Activated CD4-positive, alpha-beta T cell treated with anti-CD3 and anti-CD28 coated beads, Interleukin-2, amount 50 U/mL, for 4 hours (primary cell): ENCODE measurements at regions not wholly inside any gene's neighbourhood (a gene's known extent, or its start where the extent isn't known, plus 50 kb on each side); places are given as distances from the start of the nearest gene placed in this dataset.

Experiments
- DNase-seq, 2 experiments: peaks; one replicate each; pipeline ENCODE4 v3.0.0-alpha.2; 2020

DNA sequence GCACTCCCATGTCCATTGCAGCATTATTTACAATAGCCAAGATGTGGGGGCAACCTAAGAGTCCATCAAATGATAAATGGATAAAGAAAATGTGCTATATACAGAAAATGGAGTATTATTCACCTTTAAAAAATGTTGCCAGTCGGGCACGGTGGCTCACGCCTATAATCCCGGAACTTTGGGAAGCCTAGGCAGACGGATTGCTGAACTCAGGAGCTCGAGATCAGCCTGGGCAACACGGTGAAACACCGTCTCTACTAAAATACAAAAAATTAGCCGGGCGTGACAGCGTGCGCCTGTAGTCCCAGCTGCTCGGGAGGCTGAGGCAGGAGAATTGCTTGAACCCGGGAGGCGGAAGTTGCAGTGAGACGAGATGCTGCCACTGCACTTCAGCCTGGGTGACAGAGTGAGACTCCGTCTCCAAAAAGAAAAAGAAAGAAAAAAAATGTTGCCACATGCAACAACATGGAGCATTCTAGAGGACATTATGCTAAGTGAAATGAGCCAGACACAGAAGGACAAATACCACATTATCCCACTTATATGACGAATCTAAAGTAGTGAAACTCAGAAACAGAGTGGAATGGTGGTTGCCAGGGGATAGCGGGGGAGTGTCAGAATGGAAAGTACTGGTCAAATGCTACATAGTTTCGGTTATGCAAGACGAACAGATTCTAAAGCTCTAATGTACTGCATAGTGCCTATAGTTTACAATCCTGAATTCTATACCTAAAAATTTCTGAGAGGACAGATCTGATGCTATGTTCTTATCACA is 1385.6 kb upstream of the TMEFF2 start:
- no peak for DNase-seq

DNA sequence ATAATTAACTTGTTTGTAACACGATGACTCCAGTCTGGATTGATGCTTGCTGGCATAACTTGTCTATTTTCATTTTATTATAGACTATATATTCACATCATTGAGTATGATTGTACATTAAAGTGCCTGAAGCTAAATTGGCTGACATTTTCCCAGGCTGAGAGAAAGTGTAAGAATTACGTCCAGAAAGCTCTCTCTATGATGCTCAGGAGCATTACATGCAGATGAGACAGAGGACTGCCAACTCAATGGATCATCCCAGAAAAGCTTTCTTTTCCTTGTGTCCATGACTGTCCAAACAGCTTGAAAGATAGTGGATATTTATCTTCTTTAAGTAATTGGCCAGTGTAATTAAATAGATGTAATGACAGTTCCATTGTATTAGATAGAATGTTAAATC is 1372.2 kb upstream of the TMEFF2 start:
- DNase-seq = no peak

DNA sequence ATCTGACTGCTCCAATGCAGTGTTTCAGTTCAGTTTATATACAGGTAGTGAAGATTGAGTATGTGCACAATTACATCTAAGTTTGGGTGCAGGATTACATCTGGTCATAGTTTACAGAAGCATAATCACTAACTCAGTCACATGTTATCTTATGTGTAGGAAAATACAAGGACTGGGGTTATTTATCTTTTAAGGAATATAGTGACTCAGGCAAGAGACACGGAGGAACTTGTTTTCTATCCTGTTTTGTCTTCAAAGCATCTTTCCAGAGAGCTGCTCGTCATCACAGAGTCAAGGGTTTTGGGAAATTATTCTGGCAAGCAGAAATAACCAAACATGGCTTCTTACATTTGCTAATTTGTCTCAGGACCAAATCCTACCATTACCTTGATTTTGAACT is 1371.5 kb upstream of the TMEFF2 start:
- DNase-seq = no peak

DNA sequence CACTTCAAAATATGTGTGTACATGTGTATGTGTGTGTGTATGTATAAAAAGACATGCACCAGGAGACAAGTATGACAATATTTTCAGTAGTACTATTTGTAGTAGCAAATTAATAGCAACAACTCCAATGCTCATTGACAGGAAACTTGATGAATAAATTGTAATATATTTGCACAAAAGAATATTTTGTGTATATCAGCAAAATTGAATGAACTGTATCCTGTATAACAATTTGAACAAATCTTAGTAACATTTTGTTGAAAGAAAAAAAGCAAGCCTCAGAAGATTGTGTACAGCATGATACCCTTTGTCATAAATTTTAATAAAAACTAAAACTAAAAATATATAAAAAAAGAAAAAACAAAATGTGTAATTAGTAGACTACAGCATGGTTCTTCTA is 1367.3 kb upstream of the TMEFF2 start:
- DNase-seq = no peak

DNA sequence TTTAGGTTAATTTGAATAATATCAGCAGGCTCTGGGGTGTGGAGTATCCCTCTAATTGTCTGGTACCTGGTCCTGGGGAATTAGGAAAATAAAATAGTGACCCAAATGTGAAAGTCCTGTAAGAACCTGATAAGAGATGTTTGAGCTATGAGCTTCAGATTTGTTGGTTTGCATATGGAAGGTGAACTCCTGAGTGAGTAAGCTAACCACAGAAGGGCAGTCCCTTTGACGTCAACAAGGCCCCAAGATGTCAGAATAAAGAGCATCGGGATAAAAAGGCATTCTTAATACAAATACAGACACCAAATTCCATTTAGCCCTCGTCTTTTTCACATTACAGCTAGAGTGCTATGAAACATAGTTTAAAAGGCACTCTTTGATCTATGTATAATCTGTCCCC is 1366.3 kb upstream of the TMEFF2 start:
- DNase-seq = no peak

DNA sequence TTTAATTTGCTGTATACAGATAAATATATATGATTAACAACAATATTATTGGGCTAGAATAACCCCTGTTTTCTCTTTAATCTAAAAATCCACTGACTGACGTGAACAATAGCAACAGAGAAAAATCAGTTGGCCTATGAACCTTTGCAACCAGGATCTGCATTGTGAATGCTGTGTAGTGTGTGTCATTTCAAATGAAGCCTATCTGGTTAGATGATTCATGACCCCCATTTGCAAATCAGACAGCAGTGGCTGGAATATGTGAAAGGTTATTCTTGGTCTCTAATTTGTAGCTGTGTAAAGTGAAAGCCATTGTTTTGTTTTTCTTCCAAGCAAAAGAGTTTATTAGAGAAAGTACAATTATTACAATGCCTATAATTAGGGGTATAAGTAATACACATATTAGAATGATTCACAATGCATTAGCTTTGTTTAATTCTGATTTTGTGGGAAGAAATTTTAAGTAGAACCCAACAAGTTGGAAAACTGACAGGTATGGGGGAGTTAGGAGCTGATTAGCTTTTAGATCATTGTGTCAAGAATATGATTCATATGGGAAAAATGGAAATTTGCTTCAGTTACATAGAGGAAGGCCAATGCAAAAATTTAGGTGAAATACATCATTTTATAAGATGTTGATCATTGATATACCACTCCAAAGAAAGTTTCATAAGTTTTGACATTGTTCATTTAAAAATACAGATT is 1362.2 kb upstream of the TMEFF2 start:
- DNase-seq = no peak

DNA sequence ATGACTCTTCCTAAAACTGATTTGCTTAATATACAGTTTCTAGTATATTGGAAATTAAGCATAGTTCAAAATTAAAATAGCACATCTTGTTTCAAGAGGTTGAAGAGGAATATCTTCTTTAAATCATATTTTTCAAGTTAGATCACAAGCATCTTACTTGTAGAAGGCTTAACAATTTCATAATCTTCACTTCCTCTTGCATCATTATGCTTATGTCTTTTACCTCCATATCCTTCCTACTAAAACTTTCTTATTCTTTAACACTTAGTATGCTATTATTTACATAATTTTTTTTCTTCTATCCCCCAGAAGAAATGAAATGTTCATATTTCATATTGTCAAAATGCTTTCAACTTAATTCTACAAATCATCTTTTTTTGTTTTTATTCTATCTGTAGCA is 1354.9 kb upstream of the TMEFF2 start:
- no peak for DNase-seq

DNA sequence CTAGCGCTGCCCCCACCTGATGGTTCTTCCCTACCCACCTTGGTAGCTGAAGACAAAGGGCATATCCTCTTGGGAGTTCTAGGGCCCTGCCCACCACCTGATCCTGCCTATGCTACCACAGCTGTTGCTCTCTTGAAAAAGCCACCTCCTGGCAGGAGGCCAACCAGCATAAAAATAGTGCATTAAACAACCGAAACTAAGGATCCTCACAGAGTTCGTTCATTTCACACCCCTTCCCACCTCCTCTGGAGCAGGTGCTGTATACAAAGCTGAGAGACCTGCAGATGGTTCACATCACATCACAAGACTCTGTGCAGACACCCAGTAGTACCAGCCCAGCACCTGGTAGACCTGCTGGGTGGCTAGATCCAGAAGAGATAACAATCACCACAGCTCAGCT is 1348.0 kb upstream of the TMEFF2 start:
- no peak for DNase-seq

DNA sequence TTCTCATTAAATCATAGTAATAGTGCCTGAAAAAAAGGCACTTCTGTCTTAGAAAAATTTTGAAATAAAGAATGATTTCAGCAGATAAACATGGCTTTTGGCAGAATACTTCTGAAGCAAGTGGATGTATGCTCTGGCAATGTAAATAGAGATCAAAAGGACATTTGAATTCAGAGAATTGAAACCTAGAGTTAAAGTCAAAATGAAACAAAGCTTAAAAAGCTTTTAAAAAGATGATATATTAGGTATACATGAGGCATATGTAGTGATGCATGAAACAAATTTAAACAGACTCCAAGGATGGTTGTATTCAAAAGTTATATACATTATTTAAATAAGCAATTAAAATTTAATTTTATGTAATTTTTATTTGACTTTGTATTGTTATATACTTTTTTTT is 1344.5 kb upstream of the TMEFF2 start:
- DNase-seq = no peak

DNA sequence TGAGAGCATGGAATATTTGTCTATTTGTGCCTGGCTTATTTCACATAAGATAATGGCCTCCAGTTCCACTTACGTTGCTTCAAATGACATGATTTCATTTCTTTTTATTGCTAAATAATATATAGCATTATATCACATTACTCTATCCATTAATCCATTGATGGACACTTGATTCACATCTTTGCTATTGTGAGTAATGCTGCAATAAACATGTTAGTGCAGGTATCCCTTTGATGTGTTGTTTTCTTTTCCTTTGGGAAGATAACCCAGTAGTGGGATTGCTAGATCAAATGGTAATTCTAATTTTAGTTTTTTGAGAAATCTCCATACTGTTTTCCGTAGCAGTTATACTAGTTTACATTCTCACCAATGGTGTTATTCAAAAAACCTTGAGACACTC is 1343.3 kb upstream of the TMEFF2 start:
- no peak for DNase-seq

DNA sequence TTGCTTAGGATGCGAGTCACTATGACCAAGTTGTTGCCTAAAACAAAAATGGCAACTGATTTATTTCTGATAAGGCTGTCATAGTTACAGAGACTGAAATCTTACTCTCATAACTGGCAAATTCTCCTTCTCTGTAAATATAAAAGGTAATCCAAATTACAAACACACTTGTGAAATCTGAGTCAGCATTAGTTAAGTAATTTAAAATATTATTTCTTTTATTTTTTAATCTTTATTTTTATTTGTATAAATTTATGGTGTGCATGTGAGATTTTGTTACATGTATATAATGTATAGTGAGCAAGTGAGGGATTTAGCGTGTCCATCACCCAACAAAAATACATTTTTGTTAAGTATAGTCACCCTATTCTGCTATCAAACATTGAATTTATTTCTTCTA is 1342.8 kb upstream of the TMEFF2 start:
- DNase-seq = no peak

DNA sequence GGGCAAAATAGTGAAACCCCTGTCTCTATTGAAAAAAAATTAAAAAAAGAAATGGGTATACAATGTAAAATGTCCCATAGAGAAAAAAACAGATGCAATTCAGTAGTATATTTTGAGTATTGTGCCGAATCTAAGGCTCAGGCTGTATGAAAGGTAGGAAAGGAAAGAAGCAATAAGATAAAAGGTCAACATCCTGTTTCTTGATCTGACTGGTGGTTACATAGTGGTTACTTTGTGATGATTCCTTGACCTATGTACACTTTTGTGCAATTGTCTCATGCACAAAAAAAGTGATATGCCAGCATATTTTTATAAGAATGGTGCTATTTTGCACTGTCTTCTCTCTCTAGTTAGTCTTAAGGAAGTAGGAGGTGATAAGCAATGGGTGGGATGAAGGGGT is 1333.7 kb upstream of the TMEFF2 start:
- no peak for DNase-seq

DNA sequence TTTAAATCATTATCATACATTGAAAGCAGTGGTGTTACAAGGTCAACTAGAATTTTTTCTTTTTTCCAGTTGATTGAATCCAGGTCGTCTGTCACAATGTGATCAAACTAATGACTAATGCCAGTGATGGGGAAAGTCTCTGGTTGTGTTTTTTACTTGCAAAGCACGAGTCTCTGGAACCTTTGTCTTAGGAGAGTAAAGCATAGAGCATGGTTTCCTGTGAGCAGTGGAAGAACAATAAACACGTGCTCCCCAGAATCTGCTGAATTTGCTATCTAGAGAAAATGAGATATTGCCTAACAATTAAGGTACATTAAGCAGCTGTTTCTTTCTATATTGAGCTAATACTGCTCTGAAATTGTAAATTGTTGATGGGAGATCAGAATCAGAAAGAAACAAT is 1332.4 kb upstream of the TMEFF2 start:
- no peak for DNase-seq

DNA sequence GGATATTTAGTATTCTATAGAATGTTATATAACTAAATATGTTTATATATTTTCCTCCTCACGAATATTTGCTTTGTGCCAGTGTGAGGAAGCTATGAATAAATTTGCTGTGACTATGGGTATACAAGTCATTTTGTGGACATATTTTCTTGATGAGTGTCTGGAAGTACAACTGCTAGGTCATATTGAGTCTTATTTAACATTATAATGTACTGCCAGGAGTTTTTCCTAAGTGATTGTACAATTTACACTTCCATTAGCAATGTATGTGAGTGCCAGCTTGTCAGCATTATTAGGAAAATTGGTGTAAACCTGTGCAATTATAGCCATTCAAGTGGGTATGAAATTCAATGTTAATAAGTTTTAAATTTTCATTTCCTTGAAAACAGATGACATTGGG is 1328.9 kb upstream of the TMEFF2 start:
- no peak for DNase-seq

DNA sequence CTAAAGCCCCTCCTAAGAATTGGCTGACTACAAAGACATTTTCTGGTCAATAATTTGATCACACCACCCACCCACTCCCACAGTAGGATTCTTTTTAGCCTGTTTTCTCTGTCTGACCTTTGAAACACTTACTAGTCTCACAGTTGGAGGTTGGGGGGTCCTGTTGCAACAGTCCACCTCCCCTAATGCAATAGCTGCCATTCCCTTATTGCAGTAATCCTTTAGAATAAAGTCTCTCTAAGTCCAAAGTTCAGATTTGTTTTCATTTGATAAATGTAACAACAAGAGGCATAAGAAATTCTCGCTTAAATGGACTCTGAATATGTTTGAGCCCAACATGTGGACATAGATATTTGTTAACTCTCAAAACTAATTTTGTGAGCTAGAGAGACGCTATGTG is 1326.8 kb upstream of the TMEFF2 start:
- no peak for DNase-seq

DNA sequence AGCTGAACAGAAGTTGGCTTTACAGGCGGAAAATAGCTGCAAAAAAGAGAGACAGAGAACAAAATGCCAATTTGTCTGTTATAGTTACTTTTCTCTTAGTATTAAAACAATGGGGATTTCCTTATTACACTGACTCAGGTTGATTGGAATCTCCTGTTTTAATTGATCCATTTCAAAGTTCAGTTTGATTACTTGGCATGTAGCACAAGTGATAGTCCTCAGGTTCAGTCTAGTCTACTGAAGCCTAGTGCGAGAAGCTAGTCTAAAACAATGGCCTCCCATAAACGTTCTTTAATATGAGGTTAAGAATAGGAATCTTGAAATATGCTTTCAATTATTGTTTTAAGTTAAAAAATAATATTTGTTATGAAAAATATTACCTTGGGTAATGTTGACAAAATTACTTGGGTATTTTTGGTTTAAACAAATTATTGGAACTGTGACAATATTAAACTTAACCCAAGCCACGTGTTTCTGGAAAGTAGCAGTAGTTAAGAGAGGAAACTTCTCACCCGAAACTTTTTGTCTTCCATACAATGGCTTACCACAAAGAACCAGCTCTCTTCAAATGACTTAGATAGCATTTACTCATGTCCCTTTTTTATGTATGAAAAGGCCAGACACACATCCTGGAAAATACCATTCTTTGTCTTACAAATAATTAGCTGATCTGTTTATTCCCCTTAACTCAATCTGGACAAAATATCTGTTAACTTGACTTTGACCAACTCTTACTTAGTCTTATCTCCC is 1326.2 kb upstream of the TMEFF2 start:
- no peak for DNase-seq

DNA sequence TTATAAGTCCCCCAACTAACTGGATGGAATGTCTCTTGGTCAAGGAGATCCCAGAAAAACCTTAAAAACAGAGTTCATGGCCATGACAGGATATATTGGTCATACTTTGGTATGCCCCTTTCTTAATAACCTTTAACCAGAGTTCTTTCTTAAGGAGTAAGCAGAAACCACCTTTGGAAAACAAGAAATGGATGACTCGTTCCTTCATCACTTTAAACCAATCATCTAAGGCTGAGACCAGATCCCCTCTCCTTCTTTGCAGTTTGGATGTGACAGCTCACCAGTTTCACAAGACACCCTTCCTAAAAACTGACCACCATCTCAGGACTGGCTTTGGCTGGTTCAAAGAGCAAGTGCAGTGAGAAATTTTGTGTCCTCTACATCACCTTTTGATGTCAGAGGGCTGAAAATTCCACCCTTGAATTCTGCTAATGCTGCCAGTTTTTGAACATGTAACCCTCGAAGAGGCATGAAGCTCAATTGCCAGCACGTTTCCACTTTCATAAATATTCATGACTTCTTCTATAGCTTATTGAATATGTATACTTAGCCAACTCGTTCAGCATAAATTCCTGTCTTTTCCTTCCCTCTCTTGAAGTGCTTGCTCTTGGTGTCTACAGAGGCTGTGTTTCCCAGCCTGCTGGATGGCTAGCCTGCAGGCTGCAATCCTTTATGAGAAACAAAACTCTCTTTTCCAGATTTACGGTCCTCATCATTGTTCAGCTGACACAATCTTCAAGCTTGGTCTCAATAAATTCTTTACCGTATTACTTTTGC is 1323.5 kb upstream of the TMEFF2 start:
- no peak for DNase-seq

DNA sequence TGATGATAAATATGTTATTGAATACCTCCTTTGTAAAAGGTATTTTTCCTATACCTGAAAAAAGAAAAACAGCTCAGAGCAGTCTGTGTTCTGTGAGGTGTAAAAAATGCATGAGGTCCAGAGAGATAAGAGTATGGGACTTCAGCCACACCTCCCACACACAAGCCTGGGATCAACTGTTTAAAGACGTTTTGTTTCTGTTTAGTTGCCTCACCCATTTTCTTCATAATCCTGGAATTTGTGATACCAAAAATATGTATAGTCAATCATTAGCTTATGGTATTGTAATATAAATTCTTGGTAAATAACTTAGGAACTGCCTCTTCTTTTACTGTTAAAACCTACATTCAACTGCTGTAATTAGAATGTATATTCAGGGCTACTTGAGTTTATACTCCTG is 1322.9 kb upstream of the TMEFF2 start:
- no peak for DNase-seq

DNA sequence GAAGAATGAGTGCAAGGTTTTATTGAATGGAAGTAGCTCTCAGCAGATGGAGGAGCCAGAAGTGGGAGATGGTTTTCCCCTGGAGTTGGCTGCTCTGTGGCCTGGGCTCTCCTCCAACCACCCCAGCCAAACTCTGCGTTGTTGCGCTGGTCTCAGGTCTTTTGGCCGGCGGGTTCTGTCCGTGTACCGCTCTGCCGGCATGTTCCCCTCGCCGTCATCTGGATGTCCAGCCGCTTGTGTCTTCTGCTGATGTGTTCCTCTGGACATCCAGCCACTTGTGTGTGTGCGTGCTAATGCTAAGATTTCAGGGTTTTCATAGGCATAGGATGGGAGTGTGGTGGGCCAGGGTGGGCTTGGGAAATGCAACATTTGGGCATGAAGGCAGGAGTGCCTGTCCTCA is 1311.3 kb upstream of the TMEFF2 start:
- DNase-seq = no peak

DNA sequence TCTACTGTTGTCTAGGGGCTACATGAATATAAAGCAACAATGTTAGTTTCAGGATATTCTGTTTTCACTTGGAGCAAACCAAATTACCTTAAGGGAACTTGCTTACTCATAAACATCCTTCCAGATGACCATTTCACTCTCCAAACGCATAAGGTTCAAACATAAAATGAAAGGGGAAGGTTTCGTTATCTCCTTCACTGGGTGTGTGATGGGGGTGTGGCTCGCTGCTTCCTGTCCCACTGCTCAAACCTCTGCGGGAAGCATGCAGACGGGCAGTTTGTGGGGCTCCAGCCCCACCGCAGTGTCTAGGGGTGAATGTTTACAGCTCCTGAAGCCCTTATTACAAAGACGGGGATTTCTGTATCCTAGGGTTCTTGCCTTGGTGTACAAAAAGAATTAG is 1310.9 kb upstream of the TMEFF2 start:
- no peak for DNase-seq

DNA sequence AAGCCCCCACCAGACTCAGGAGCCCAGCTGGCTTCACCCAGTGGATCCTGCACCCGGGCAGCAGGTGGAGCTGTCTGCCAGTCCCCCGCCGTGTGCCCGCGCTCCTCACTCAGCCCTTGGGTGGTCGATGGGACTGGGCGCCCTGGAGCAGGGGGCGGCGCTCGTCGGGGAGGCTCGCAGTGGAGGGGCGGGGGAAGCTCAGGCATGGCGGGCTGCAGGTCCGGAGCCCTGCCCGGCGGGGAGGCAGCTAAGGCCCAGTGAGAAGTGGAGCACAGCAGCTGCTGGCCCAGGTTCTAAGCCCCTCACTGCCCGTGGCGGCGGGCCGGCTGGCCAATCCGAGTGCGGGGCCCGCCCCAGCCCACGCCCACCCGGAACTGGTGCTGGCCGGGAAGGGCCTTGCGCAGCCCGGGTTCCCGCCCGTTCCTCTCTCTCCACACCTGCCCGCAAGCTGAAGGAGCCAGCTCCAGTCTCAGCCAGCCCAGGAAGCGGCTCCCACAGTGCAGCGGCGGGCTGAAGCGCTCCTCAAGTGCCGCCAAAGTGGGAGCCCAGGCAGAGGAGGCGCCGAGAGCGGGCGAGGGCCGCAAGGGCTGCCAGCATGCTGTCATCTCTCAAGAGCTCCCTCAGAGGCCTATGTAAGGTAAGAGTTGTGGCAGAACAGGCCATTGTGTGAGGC is 1307.8 kb upstream of the TMEFF2 start:
- no peak for DNase-seq

DNA sequence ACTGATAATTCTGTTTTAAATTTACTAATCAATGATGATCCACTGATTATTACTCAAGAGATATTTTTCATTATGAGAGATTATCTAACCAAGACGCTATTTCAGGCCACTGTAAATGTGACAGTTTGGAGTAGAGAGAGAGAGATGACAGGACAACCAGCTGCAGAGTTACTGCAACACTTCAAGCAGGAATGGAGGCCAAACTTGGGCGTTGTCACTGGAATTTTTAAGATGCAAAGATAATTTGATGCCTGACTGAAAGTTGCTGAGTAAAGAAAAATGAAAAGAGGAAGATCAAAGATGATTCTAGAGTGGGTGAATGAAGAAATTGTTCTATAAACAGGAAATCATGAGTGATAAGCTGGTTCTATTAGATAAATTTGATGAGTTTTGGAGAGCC is 1302.1 kb upstream of the TMEFF2 start:
- no peak for DNase-seq

DNA sequence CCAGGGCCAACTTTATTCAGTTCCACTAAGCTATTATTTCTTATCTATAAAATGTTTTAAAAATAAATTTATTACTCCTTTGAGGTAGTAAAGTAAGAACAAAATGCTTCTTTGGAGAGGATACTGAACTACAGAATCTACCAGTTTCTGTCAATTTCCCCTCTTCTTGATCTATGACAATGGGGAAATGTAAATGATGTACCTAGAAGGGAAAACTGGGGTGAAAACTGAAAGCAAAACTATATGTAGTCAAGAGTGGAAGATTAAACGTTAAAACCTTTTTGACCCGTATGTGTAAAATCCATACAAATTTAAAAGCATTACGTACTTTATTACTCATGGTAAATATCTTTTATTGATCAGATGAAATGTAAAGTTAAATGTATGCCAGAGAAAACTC is 1287.8 kb upstream of the TMEFF2 start:
- DNase-seq = no peak
